NCI-H1105 (cell line): ENCODE measurements at regions not wholly inside any gene's neighbourhood (a gene's known extent, or its start where the extent isn't known, plus 50 kb on each side); places are given as distances from the start of the nearest gene placed in this dataset.
"Not testable (repeated sequence)": the region's sequence is repeated elsewhere in the genome, so short reads cannot be mapped to it uniquely, and the experiment has no call there.

Experiments used
- DNase-seq: peaks from one replicate; lab custom pipeline; 2025; lab: John Stamatoyannopoulos, UW

DNA sequence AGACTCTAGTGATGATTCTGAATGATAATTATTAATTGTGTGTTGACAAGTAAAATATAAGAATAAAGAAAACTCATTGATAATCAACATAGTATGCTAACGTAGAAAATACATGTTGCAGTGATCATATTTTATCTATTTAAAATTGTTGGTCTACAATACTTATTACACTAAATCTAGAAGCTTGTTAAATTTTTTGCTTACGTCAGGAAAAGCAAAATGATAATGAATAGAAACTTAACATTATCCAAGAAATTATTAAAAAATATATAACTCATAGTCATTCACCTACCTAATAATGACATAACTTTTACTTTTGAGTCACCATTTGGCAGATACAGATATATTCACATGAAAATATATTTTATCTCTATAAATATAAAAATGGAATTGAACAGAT is 984.1 kb downstream of the PLOD2 start:
- DNase-seq: no peak

DNA sequence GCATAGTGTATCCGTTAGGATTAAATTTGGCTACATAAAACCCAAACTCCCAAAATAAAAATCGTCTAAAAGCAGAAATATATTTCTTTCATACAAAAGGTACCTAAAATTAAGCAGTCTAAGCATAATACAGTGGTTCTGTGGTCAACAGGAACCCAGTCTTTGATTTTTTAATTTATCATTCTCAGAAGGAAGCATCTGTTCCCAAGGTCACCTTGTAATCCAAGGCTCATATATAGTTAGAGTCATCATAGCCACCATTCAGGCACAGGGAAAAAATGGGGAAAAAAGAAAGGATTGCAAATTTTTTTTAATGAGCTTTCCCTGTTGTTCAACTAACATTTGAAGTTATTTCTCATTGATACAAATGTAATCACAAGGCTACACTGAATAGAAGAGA is 983.2 kb downstream of the PLOD2 start:
- DNase-seq: no peak

DNA sequence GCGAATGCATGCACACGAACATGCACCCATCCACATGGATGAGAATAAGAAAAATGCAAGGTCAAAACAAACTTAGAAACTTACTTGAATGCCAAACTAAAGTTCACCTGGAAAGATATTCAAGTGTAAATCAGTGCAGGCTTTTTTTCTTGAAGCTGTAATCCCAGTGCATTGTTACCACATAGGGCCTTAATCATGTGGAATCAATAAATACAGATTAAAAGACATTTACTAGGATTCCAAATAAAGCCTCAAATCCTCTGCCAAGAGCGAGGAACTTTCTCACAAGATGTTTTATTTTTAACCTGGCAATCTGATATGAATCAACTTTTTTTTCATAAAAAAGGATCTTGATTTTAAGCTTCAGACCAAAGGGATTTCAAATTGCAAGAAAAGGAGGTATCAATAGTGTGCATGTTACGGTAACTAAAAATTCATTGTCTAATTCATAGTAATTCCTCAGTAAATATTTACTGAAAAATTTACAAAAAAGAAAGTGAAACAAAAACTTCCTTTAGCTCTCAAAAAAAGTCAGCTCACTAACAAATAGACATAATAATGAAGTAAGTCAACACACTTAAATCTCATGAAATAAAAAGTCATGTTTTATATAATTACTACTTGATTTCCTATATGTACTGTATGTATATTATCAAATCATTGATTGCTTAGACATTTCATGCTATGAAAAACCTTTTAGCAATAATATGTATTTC is 978.6 kb downstream of the PLOD2 start:
- DNase-seq: no peak

DNA sequence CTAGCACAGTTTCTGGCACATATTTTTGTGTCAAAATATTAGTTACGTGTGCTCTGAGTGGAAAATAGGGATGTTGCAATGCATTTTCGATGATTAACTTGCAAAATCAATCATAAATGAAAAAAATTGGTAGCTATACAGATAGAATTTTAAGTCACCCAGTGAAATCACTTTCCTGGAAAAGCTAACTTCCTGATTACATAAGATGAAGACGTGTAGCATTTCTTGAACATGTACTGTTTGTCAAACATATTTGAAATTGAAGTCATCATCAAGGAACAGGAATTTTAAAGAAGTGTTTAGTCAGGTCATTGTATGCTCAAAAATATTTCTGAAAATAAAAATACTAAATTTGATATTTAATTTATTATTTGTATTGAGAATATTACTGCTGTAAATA is 977.7 kb downstream of the PLOD2 start:
- no peak for DNase-seq

DNA sequence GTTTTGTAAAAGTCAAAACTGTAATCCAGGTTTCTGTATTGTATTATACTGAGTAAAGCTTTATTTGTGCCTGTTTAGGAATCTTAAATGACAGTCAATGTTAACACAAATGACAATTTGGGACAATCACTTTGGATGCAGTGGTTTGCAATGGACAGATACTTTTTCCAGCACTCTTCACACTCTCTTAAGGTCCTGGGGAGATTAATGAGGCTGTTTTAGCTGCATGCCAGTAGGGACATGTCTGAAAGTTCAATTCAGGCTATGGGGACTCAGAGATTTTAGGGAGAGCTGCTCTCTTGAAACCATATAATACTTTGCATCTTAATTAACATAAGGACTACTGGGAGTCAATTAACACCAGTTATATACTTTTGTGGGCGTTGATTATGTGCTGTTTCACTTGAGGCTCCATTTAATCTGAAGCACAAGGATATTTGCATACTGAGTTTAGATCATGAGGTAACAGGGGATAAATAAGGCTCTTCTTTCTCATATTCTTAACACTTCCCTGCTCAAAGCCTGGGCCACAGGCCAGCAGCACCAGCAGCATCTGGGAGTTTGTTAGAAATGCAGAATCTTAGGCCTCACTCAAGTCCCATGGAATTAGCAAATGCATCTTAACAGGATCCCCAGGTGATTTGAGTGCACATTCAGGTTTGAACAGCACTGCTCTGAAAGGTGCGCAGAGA is 972.8 kb downstream of the PLOD2 start:
- no peak for DNase-seq

DNA sequence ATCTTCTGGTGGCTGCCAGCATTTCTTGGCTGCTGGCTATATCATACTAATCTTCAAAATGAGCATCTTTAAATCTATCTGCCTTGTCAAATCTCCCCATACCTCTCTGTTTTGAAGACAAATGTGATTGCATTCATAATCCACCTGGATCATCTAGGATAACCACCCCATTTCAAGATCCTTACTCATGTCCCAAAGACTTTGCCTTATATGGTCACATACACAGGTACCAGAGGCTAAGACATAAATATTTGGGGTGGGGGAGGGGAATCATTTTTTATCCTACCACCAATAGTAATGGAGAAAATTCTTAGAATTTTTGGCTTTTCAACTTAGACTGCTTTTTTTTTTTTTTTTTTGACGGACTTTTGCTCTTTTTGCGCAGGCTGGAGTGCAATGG is 970.8 kb downstream of the PLOD2 start:
- no peak for DNase-seq

DNA sequence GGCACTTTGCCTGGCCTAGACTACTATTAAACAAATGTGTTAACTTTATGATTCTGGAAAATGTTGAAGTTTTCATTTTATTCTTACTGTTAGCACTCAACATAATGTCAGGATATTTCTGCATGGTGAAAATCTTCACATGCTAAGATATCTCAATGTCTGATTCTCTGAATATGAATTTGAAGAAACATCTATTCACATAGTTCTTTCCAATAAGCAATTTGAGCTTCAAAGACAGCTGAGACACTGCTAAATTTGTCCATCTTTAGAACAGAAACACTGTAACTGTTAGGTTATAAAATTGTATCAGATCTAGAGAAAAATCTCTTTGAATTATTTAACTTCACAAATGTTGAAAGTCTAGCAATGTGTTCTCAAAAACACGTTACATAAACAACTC is 970.2 kb downstream of the PLOD2 start:
- no peak for DNase-seq

DNA sequence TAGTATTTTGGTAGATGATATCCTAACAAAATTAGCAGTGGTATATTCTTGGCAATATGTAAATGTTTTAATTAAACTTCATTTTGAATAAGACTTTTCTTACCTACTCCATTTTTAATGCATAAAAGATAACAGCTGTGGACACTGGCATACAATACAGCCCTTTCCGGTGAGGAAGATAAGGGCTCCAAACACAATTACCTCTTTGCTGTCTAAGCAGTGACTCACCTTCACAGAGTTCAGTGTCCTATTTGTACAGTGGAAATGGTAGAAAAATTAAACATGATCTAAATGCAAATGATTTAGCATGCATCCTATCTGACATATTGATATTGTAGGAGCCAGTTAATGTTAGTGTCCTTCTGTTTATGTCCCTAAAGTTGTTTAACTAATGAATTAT is 969.4 kb downstream of the PLOD2 start:
- DNase-seq: no peak

DNA sequence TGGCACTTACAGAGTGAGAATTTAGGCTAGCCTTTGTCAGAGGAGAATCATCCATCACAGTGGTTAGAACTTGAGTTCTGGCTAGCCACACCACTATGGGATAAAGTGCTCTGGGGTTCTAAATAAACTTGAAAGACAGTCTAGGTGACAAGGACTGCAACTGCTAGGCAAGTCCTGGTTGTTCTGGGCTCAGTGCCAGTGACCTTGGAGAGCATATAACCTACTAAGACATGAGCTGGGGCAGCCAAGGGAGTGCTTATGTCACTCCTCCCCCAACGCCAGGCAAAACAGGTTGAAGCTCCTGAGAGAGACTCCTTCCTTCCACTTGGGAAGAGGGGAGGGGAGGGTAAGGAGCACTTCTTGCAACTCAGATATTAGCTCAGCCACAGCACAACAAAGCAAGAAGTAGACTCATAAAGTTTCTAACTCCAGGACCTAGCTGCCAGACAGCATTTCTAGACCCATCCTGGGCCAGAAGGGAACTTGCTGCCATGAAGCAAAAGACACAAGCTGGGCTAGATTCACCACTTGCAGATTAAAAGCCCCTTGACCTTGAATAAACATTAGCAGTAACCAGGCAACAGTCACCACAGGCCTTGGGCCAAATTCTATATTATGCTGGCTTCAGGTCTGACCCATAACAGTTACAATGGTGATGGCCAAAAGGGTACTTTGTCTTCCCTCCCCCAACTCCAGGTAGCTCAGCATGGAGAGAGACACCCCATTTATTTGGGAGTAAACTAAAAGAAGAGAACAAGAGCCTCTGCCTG is 963.7 kb downstream of the PLOD2 start:
- peak; percentile 49 for DNase-seq

DNA sequence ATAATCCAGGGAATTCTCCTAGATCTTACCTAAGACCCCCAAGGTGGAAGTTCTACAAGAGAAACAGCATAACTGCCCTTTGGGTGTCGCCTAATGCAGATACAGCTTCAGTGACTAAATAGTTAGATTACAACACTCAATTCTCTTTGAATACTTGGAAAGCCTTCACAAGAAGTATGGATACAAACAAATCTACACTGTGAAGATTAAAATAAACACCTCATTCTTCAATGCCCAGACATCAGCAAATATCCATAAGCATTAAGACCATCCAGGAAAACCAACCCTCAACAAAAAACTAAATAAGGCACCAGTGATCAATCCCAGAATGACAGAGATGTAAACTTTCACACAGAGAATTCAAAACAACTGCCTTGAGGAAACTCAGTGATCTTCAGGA is 963.2 kb downstream of the PLOD2 start:
- DNase-seq: no peak

DNA sequence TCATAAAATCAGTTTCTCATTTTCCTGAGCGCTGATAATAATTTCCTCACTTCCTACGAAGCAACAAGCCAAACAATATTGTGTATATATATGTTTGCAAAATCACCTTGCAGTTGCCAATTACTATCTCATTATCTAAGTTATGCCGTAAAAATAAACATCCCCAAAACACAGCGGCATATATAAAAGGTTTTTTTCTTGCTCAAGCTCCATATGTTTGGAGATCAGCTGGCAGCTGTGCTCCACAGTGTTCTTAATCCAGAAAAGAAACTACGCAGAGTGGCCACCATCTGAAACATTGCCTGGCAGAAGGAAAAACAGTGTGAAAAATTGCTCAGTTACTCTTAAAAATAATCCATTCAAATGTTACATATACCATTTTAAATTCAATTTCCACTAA is 951.4 kb downstream of the PLOD2 start:
- no peak for DNase-seq

DNA sequence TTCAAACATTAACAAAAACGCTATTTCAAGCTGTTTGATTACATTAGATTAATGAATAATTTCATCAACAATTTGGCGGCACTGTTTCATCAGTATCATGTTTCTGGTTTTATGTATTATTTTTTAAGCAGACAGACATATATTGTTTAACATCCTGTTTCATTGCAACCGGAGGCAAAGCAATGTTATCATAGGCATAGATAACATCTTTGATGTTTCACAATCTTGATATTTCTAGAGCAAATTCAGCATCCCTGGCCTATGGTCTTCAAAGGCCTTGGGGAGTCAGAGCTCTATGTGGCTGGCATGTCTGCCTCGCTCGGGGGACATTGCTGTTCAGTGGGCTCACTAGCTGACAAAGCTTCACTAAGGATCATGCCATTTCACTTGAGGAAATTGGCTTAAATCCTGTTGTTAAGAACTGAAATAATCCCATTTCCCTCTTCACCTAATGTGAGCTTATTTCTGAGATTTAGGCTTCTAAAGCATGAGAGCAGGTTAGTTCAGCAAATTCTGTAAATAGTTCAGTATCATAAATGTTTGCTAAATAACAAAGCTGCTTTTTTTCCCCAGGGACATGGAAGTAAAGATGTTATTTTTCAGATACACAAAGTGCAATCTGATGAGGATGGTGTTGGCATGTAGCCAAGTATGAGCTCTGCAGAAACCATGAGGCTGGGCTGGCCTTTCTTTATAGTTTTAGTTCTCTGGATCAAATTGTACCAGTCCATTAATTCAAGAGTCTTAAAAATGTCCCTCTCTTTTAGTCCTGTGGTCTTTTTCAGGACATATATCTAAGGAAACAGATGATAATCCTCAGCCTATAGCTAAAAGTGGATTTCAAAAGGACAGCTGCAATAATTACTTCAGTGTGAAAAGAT is 941.4 kb downstream of the PLOD2 start:
- DNase-seq: peak; percentile 37

DNA sequence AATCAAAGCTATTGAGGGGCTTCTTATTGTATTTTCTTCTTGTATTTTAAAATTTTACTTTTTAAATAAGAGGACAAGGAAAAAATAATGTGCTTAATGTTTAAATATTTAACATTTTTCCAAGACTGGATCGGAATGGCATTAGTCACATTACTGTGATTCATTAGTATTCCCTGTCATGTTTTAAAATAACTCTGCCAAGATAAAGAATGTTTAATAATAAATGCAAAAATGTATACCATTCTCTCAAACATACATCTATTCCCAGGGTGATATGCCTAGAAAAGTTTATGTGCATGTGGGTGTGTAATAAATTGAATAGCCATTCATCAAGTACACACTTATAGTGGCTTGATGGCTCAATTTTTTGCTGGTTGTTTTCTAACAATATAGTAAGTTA is 936.1 kb downstream of the PLOD2 start:
- no peak for DNase-seq

DNA sequence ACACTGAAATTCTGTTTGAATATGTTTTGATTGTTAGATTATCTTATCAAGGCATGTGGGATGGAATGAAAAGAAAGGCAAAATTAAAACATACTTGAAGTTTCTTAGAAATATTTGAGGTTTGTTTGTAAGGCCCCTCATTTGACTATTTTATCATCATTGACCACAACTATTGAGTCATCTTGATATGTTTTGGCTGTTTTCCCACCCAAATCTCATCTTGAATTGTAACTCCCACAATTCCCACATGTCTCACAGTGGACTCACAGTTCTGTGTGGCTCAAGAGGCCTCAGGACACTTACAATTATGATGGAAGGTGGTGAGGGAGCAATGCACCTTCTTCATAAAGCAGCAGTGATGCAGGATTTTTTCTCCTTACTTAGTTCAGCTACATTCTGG is 917.1 kb downstream of the PLOD2 start:
- DNase-seq: no peak

DNA sequence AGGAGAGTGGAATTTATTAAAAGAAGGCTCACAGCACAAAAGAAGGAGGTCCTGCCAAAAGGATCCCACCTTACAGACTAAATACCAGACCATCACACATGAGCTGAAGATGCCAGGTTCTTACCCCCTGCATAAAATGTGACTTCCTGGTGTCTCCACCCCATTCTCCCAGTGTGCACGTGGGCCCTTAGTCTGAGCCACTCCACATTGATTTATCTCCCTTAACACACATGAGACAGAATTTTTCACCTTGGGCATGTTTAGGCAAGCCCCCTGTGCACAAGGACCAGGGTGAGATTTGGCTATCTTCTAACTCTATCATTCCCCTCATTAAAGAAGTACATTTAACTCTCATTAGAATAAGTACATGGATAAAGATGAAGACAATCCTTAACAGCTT is 916.7 kb downstream of the PLOD2 start:
- DNase-seq: no peak

DNA sequence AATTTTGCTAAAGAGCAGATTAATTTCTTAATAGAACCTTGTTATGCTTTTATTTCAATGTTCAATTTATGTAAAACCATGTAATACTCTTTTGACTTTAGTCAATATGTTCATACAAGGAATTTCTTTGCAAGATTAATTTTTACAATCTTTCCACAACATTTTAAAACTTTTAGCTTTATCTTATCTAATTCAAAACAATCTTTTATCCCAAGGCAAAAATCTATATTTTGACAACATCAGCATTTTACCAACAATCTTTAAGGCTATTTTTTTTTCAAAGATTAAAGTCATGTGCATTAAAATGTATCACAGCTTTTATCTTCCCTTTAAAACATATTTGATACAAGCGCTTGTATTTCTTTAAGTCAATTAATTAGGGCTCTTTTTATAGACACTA is 914.7 kb downstream of the PLOD2 start:
- no peak for DNase-seq

DNA sequence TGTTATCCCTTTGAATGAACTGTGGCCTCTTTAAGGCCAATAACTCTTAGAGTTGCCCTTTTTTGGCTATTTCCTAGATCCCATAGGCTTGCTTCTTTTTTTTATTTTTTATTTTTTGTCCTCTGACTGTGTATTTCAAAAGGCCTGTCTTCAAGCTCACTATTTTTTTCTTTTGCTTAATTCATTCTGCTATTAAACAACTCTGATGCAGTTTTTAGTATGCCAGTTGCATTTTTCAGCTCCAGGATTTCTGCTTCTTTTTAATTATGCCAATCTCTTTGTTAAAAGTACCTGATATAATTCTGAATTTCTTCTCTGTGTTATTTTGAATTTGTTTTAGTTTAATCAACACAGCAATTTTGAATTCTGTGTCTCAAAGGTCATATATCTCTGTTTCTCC is 912.1 kb downstream of the PLOD2 start:
- DNase-seq: no peak

DNA sequence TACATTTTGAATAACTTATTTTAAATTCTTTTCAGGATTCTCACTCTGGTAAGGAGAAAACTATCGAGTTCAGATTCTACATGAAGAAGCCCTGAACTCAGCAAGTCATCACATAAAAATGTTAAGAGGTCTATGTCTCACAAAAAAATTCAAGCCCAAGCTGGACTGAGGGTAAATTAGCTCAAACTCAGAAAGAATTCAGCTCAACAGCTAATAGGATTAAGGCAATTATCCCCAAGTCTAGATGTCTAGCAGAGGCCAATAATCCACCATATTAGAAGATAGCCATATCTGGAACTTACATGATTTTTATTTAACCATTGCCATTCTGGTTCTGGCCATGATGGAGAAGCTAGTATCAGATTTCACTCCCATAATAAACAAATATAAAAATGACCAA is 909.7 kb downstream of the PLOD2 start:
- DNase-seq: no peak

DNA sequence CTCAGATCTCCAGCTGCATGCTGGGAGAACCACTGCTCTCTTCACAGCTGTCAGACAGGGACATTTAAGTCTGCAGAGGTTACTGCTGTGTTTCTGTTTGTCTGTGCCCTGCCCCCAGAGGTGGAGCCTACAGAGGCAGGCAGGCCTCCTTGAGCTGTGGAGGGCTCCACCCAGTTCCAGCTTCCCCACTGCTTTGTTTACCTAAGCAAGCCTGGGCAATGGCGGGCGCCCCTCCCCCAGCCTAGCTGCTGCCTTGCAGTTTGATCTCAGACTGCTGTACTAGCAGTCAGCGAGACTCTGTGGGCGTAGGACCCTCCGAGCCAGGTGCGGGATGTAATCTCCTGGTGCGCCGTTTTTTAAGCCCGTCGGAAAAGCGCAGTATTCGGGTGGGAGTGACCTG is 903.0 kb downstream of the PLOD2 start:
- not testable (repeated sequence) for DNase-seq

DNA sequence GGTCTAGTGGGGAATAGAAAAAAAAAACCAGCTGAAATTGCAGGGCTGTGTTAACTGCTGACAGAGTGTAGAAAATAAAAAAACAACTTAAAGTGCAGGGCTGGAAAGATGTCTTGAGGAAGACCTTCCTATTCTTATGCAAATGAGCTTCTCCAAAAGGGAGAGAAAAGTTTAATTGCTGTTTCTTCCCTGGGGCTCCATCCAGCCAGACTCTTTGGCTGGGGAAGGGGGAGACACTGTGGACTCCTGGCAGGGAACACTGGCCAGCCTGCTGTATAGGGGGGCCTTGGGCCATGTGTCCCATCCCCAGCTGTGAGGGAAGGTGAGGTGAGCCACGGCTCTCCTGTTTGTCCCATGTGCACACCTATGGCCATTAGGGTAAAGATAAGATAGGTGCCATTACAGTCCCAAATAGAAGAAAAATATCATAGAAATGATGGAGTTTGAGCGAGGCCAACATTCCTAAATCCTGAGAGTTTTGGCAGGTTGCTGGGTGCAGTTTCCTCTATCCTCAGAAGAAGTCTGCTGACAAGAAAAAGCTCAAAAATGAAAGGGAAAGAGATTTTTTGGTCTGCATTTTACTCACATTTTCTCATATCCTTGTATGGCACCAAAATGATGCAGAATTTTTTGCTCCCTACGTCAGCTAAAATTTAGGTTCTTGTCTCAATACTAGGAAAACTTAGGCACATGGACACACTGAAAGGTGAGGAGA is 901.7 kb downstream of the PLOD2 start:
- DNase-seq: no peak

DNA sequence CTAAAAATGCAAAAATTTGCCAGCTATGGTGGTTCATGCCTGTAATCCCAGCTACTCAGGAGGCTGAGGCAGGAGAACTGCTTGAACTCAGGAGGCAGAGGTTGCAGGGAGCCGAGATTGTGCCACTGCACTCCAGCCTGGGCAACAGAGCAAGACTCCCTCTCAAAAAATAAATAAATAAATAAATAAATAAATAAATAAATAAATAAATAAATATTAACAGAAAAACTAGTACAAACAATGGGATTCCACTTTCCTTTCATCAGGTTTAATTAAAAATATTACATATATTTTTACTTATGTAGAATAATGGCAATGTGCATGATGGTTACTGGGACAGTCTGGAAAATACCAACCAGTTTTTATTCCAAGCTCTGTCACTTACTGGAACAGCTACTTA is 897.5 kb downstream of the PLOD2 start:
- DNase-seq: not testable (repeated sequence)

DNA sequence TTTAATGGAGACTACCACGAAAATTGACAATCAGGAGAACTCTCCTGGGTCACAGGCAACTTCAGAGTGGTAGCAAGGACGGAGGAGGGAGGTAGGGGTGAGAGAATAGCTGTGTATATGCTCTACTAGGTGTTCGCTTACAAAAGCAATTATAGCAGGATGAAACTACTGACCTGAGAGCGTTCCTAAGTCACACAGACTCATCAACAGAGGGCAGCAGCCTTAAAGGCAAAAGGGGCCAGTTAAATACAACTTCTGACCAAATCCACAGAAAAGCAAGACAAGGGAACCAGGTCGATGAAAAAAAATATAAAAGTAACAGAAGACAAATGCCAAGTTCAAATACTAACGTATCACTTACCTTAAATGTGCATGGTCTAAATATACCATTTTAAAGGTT is 894.6 kb downstream of the PLOD2 start:
- DNase-seq: no peak
